Forelimb muscle (tissue), 1 donor: ENCODE measurements at regions not wholly inside any gene's neighbourhood (a gene's known extent, or its start where the extent isn't known, plus 50 kb on each side); places are given as distances from the start of the nearest gene placed in this dataset.
A peak's percentile ranks its signal among the peaks of the same experiment; 100 is the strongest.

ENCODE experiments used
- DNase-seq: peaks from one replicate; pipeline ENCODE4 v3.0.0-alpha.2; 2013; ENCODE audit warnings: low read depth

DNA sequence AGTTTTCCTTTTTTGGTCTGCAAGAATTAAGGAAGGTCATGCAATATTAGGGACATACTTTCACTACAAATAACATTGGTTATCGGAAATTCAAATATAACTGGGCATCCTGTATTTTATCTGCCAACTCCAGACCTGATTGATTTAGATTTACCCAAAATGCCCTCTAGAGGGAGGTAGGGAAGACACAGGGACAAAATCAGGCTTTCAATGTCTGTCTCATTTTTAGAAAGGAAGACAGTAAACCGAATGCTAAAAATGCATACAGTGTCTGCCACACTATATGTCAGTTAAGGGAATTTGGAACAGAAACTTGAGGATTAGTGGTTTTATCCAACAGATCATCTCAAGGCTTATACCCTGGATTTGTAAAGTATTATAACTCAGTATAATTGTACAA lies 161.7 kb upstream of the SOX9 start:
- DNase-seq = no peak

DNA sequence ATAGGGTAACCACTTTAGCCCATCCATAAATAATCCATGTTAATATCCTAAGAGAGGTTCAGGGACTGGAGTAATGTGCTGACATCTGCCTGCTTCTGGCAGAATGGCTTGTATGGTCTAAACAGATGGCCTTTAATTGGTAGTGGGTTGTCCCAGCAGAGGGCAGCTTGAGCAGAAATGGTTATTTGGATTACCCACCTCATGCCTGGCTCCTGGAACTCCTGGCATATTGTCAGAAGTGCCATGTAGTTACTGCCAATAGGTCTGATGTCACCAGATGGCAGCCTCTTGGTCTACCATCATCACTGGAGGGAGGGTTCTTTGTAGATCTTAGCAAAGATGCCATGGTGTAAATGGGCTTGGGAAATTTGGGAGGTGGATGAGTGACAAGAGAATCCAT lies 157.5 kb upstream of the SOX9 start:
- DNase-seq = no peak

DNA sequence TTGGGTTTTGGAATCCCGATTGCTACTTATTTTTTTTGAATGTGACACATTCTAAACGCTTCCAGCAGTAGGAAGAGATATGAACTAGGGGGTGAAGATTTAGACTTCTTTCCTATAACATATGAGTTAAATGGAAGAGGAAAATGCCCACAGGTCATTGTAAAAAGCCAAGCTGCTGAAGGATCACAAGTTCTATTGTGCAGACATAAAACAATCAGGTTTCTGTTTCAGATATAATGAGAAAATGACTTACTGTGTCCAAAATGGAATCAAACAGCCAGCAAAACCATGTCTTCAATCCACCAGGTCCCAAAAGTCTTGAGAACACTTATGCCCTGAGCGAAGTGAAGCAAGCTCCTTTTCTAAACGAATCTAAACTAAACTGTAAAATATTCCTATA lies 157.0 kb upstream of the SOX9 start:
- DNase-seq = no peak

DNA sequence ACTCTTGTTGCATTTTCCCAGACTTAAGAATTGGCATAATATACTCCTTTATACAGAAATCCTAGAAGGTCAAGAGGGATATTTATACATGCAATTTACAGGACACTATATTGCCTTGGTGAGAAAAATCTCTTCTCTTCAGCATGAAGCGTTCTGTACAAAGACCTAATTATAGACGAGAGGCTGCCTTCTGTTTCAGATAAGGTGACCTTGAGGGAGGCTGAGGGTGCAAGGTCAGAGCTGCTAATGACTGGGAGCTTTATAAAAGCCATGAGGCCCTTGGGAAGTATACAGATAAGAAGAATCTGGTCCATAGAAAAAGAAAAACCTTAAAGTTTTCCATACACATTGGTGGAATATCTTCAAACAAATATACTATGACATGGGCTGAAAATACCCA lies 156.3 kb upstream of the SOX9 start:
- DNase-seq = no peak

DNA sequence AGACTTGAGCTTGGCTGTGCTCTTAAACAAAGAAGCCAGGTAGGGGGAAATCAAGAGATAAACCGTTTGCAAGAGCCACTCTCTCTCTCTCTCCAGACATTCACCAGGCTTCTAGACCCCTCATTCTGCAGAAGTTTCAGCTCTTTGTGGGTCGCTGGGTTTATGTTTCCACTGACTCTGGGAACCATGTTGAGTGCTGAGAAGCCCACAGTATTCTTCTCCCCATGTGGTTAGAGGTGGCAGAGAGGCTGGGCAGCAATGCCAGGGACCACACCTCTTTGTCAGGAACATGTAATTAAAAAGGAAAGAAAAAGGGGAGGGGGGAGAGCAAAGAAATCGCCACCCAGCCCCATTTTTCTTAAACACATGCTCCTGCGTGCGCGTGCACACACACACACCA lies 154.8 kb upstream of the SOX9 start:
- no peak for DNase-seq

DNA sequence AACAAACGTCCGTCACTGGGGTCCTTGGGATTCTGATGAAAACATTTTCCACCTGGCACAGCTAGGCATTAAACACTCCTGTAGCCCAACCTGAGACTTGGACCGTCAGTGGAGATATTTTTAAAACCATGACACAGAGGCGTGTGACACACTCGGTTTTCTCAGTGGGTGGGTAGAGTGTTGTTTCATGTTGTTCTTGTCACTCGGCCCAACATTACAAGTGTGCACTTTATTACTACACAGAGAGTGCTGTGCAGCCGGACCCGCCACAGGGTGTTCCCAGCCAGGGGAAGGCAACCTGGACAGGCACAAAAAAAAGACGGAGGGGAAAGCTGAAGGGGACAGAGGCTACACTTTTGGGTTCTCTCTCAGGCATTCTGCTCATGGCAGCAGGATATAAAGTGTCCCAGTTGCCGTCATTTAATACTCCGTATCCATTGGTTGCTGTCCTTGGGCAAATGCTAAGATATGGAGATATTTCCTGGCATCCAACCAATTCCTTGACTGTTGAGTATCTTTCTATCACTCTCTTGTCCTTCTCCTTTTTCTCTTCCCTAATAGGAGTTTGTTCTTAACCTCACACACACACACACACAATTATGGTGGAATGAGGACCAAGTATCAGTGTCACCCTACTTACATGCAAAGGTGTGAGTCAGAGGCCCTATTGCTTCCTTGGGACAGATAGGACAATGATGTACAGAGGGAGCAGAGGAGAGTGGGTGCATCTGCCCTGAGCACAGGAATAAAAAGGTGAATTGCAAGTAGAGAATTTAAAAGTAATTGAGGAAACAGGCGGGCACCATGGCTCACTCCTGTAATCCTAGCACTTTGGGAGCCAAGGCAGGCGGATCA lies 154.1 kb upstream of the SOX9 start:
- DNase-seq = no peak

DNA sequence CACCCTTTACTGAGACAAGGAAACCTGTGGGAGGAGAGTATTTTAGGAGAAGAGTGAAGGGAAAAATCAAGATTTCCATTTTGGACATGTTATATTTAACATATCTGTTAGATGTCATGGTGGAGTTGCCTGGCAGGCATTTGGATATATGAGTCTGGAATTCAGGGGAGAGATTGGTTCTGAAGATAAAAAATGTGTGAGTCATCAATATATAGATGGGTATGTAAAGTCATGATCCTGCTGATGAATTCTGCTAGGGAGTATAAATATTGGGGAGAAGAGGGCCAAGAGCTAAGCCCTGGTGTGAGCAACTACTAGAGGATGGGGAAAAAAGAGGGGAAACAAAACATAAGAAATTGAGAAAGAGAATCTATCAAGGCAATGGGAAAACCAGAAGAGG lies 151.3 kb upstream of the SOX9 start:
- DNase-seq = no peak

DNA sequence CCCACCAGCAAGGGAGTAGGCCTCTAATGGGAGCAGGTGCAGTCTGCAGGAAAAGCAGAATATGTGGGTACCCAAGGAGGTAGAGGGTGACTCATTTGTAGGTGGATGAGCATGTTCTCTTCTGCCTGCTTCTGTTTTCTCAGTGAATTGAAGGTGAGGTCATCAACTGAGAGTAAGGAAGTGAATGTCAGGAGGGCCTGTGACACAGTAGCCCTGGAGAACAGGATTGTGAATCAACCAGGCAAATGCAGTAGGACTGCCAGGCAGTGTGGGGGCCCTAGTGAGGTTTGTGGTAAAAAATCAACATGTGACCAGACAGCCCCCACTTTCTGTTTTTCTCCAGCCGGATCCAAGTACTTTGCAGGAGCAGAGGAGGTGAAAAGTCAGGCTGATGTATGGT lies 150.5 kb upstream of the SOX9 start:
- no peak for DNase-seq

DNA sequence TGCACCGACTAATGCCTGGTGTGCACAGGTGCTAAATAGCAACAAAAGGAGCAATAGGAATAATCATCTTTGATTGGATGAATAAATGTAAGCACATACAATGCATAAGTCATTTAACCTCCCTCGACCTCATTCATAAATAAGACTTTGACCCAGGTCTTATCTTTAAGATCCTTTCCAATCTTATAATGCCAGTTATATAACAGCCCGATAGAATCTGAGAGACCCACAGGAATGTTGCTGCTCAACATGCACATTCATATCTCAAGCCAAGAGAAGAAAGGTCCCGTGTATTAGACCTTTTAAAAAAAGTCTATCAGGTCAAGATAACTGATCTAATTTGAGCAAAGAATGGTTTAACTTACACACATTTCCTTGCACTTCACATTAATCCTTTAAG lies 146.8 kb upstream of the SOX9 start:
- no peak for DNase-seq

DNA sequence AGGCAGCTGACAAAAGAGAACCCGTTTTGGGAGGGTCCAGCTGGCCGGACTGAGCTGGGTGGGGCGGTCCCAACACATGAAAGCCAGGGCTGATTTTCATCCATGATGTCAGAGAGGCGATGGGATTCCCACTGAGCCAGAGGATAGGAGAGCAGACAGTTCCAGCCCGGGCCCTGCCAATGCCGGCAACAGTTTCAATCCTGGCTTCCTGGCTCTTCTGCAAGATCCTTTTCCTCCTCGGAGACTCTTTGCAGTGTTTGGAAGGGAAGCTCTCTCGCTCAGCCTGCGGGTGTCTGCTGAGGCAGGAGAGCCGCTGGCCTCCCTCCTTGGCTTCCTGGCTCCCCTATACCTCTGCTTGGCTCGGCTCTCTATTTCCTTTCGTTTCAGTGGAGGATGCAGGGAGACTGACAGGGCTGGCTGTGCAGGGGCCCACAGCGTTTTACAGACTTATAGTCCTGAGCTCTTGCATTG lies 145.5 kb upstream of the SOX9 start:
- peak; percentile 86 for DNase-seq

DNA sequence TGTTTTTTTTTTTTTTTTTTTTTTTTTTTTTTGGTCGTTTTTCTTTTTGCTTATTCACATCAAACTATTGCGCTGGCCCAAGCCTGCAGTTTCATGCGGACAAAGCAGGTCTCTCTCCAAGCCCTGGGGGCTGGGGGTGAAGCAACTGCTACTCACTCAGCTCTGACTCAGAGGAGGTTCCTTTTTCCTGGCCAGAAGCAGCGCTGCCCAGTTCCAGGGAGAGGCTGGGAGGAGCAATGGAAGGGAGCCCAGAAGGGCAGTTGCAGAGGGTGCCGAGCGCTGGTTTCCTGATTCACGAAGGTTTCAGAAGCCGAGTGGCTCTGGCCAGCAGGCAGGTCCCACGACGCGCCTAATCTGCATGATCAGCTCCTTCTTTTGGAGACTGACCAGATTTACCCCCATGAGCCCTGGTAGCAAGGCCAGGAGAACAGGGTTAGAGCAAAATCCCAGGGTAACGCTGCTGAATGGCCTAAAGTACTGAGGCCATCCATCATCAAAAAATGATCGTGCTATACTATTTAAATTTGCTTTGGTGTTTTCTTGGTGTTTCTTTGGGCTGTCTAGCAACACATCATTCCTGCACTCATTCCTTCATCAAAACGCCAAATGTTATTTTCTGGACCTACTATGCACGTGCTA lies 144.7 kb upstream of the SOX9 start:
- peak; percentile 52 for DNase-seq

DNA sequence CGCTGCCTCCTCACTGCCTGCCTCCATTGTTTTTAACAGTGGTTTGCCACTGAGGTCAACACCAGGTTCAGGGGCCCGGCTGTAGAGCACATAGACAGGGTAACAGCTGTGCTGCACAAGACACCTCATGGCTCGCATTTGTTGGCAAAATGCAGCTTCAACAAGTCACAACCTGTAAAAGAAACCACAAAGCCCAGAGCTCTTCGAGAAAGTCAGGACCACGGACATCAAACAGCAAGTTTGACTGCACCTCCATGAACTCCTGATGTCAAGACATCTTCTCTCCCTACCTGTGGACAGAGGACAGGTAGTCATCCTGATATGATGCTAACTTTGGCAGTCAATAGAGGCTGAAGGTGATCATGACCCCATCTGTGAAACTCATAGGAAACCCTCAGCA lies 142.4 kb upstream of the SOX9 start:
- no peak for DNase-seq

DNA sequence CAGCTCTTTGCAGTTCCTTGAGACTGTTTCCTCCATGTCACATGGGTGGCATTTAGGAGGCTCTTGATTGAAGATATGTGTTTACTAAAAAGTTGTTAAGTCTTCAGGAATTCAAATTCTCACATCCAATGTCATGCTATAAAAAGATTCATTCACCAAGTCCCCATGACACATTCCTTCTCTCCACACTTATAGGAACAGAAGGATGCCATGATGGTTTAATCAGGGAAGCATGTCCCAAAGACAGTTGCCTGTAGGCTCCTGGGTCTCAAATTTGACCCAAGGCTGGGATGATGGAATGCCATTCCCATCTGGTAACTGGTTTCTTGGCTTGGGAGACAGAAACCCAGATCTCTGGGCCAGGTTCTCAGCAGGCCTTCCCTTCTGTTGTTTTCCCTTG lies 140.6 kb upstream of the SOX9 start:
- DNase-seq = no peak

DNA sequence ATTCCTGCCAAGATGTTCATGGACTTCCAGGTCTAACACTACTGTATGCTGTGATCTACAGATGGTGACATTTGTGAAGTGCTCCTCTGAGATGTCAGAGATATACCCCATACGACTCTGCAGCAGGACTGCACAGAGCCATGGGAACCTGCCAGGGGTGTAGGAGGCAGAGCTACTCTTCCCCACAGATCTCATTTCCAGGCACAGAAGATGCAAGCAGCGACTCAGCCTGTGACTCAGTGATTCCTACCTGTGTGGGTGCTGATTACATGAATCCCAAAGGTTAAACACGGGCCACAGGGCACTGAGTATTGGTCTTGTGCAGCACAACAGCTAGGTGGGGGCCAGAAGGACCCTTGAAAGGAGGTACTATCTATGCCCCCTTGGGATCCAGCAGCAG lies 137.0 kb upstream of the SOX9 start:
- DNase-seq = no peak

DNA sequence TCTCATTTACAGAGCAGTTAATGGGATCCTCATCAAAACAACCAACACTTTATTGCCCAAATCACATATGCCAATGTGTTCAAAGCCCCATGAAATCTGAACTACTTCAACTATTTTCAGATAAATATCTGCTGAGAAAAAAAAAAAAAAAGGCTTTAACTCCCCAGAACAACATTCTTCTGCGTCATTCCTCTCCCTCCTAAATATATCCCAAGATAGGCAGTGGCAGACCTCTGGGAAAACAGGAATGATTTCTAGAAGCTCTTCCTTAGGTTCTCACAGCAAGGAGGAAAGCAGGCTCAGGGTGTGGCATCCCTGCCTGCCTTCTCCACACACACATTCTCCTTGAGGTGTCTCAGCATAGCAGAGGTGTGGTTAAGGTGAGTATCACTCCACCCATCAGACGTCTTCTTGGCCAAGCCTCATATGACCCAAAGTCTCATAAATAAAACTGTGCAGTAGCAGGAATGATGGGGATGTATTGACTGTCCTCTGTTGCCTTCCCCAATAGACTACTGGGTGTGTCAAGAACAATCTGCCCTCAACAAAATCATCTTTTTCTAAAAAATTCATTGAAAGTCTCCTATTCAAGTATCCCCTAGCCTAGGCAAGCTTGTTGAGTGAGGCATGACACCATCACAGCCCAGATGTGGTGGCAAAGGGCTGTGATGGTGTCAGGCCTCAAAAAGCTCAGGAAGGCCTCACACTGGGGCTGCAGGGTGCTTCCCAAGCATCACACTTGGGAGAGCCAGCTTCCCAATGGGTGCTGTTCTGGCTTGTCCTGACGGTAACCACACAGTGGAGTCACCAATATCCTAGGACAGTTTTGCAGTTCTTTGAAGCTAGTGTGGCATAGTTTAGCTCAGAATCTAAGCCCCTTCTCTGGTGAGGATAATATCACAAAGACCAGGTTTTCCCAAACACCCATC lies 135.4 kb upstream of the SOX9 start:
- no peak for DNase-seq

DNA sequence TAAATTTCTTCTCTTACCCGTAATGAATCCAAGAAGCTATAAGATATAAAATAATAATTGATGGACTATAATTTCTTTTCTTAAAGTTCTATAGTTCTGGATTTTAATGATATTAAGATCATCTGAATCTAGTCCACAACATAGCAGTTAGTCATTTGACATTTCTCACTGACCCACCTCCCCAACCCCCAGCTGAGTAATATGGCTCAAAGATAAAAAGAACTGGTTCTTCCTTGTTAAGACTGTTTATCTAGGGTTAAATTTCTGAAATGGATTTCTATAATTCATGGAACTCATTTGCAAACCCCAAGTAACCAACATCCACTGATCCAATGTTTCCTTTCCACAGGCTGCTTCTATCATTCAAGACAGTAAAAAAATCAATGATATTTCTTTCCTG lies 133.9 kb upstream of the SOX9 start:
- DNase-seq = no peak

DNA sequence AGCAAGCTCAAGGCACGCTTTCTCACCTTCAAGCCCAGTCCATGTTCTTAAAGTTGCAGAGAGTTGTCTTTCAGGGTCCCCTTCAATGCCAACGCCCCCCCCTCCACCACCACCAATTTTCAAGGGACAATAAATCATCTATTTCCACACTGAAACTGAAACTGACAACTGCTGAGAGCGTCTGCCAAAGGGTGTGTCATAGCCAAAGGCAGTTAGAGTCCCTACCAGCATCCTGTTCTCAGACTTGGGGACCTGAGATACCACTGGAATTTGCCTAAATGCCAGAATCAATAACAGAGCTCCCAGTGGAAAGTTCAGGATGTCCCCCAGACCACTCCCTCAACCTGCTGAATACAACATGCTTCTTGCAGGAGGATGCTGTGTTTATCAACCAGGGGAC lies 133.2 kb upstream of the SOX9 start:
- no peak for DNase-seq

DNA sequence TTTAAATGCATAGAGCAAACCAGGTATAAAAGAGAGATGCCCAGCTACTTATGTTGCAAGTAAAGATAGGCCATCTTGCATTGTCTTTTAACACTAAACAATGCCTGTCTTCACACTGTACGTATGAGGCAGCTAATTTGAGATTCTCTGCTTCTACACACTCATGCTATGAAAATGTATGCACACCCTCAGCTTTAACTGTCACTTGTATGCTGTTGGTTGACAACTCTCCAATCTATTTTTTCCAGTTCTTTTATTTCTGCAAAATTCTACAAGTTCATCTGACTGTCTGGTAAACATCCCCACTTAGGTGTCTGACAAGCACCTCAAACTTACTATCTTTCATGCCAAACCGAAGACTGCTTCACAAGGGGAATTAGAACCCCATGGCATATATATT lies 131.7 kb upstream of the SOX9 start:
- no peak for DNase-seq

DNA sequence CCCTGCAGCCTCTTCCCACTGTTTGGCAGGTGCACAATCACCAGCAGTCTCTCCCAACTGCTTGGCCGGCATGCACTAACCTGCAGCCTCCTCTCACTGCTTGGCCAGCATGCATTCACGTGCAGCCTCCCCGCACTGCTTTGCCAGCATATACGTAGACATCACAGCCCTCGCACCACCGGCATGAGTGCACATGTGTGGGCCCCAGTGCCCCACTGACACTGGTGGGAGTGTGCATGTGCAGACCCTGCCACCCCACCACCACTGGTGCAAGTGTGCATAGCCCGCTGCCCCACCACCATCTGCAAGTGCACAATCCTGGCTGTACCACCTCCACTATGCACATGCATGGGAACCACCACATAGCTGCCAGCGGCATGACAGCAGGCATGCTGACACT lies 127.5 kb upstream of the SOX9 start:
- no peak for DNase-seq

DNA sequence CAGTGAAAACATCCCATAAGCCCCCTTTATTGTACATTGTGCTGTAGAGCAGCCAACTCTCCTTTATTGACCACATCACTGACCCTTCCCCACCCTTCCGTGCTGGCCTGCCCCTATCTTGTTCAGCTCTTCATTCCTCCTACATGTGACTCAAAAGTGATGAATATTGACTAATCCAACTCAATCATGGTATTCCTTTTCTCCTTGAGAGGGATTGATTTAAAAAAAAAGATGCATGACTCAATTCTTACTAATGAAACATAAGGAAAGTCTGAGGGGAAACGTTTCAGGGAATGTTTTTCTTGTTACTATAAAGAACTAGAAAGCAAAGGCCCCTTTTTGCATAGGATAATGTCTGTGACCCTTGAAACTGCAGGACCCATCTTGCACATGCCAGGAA lies 125.2 kb upstream of the SOX9 start:
- no peak for DNase-seq

DNA sequence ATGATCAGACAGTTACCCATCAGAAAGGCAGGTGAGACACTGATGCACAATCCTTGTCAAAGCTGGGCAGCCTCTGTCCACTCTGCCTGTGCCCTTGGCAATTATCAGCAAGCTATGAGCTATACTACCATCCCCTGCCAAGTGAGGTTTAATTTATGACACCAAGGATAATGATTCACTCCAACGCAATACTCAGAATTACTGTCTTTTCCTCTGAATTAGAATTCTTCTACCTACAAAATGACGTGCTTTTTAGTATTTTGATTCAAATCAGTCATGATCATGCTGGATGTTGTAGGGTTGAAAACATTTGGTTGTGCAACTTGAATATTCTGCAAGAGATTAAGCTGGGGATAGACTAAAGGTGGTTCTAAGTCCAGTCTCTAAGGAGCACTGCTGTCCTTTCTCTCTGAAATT lies 116.8 kb upstream of the SOX9 start:
- no peak for DNase-seq

DNA sequence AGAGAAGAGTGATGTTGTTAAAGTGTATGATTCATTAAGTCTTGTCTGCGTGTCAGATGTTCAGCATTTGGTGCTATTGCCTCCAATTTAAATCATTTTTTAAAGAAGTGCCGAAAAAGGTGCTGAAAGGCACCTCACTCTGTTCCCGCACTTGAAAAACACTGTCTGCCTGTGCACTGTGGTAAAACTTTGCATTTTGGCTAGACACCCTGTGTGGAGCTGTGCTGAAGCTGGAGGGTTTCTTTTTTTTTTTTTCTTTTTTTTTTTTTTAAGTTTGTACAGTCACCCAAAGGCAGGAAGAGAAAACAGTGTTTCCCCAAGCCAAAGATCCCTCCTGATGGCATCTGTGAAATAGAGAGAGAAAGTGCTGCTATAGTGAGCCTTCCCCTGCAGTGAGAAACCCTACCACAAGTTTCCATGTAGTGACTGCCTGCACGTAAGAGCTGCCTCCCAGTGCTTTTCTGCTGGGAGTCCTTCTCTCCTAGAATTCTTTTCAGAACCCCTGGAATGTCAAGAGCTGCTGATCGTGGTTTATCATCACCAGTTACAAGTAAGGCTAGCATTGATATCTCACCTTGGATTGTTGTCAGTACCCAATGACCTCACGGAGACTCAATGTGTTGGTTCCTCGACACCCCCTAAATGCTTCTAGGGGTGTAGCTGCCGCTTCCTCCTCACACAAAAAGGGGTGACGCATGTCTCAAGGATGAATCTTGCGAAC lies 116.0 kb upstream of the SOX9 start:
- no peak for DNase-seq
